ENCODE measurements at regions not wholly inside any gene's neighbourhood (a gene's known extent, or its start where the extent isn't known, plus 50 kb on each side); places are given as distances from the start of the nearest gene placed in this dataset.

DNA sequence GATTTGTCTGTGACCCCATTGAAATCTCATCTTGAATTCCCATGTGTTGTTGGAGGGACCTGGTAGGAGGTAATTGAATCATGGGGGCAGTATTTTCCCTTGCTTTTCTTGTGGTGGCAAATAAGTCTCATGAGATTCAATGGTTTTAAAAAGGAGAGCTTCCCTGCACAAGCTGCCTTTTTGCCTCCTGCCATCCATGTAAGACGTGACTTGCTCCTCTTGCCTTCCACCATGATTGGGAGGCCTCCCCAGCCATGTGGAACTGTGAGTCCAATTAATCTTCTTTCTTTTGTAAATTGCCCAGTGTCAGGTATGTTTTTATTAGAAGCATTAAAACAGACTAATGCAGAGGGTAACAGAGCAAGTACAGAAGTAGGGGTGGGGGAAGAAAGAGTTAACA lies 1097.0 kb upstream of the ADGRB3 start:
- no peak for FAIRE-seq
- TF ChIP-seq FOSL2 (IDR thresholded peaks at IDR 0.05): no peak
- TF ChIP-seq FOSL2 (CRISPR knock-in tag; IDR thresholded peaks at IDR 0.05): no peak
- TF ChIP-seq, protein P1, sequence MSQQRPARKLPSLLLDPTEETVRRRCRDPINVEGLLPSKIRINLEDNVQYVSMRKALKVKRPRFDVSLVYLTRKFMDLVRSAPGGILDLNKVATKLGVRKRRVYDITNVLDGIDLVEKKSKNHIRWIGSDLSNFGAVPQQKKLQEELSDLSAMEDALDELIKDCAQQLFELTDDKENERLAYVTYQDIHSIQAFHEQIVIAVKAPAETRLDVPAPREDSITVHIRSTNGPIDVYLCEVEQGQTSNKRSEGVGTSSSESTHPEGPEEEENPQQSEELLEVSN (IDR thresholded peaks at IDR 0.05; ENCODE audit: borderline replicate concordance, low read depth): no peak
- TF ChIP-seq, protein P2, sequence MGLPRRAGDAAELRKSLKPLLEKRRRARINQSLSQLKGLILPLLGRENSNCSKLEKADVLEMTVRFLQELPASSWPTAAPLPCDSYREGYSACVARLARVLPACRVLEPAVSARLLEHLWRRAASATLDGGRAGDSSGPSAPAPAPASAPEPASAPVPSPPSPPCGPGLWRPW (IDR thresholded peaks at IDR 0.05): no peak
- TF ChIP-seq SMC3 (IDR thresholded peaks at IDR 0.05): no peak
- TF ChIP-seq, protein P3, sequence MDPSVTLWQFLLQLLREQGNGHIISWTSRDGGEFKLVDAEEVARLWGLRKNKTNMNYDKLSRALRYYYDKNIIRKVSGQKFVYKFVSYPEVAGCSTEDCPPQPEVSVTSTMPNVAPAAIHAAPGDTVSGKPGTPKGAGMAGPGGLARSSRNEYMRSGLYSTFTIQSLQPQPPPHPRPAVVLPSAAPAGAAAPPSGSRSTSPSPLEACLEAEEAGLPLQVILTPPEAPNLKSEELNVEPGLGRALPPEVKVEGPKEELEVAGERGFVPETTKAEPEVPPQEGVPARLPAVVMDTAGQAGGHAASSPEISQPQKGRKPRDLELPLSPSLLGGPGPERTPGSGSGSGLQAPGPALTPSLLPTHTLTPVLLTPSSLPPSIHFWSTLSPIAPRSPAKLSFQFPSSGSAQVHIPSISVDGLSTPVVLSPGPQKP (IDR thresholded peaks at IDR 0.05; ENCODE audit: low read depth, low read length): no peak
- no peak for TF ChIP-seq GATA3 (IDR thresholded peaks at IDR 0.05; ENCODE audit: borderline replicate concordance)
- no peak for TF ChIP-seq HEYL (CRISPR knock-in tag; IDR thresholded peaks at IDR 0.05)
- TF ChIP-seq TP53 (CRISPR knock-in tag; IDR thresholded peaks at IDR 0.05): no peak
- TF ChIP-seq SREBF2 (IDR thresholded peaks at IDR 0.05): no peak
- TF ChIP-seq, protein P4, sequence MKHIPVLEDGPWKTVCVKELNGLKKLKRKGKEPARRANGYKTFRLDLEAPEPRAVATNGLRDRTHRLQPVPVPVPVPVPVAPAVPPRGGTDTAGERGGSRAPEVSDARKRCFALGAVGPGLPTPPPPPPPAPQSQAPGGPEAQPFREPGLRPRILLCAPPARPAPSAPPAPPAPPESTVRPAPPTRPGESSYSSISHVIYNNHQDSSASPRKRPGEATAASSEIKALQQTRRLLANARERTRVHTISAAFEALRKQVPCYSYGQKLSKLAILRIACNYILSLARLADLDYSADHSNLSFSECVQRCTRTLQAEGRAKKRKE (CRISPR knock-in tag; IDR thresholded peaks at IDR 0.05; ENCODE audit: low read depth): no peak
- no peak for TF ChIP-seq ZSCAN20 (CRISPR knock-in tag; IDR thresholded peaks at IDR 0.05)
- TF ChIP-seq RAD21 (conservative IDR thresholded peaks at IDR 0.05 in 1 of 2, IDR thresholded peaks at IDR 0.05 in 1 of 2): no peak
- no peak for TF ChIP-seq POLR2AphosphoS2 (conservative IDR thresholded peaks at IDR 0.05; ENCODE audit: low read length)
- TF ChIP-seq HDAC2 (IDR thresholded peaks at IDR 0.05): no peak
- TF ChIP-seq POLR2A (IDR thresholded peaks at IDR 0.05; ENCODE audit: low read length): no peak
- no peak for TF ChIP-seq CBX2 (IDR thresholded peaks at IDR 0.05; ENCODE audit: borderline replicate concordance, low read depth)
- POLR2A ChIA-PET: no interaction called here

DNA sequence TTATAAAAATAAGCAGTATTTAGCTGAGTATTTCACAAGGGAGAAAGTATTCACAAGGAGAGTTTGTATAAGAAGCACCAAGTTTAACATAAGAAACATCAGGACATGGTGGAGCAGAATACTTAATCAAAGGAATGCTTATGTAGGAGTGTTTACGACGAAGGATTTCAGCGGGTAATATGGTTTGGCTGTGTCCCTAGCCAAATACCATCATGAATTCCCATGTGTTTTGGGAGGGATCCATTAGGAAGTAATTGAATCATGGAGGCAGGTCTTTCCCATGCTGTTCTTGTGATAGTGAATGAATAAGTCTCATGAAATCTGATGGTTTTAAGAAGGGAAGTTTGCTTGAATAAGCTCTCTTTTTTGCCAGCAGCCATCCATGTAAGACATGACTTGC lies 1099.1 kb upstream of the ADGRB3 start:
- TF ChIP-seq TFCP2L1 (CRISPR knock-in tag; IDR thresholded peaks at IDR 0.05) (no peak), HEYL (CRISPR knock-in tag; IDR thresholded peaks at IDR 0.05) (no peak), HOXA7 (CRISPR knock-in tag; IDR thresholded peaks at IDR 0.05) (no peak), SMC3 (IDR thresholded peaks at IDR 0.05) (no peak), CEBPB (IDR thresholded peaks at IDR 0.05) (no peak)
- TF ChIP-seq, protein P5, sequence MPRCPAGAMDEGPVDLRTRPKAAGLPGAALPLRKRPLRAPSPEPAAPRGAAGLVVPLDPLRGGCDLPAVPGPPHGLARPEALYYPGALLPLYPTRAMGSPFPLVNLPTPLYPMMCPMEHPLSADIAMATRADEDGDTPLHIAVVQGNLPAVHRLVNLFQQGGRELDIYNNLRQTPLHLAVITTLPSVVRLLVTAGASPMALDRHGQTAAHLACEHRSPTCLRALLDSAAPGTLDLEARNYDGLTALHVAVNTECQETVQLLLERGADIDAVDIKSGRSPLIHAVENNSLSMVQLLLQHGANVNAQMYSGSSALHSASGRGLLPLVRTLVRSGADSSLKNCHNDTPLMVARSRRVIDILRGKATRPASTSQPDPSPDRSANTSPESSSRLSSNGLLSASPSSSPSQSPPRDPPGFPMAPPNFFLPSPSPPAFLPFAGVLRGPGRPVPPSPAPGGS (IDR thresholded peaks at IDR 0.05): no peak
- TF ChIP-seq, protein P6, sequence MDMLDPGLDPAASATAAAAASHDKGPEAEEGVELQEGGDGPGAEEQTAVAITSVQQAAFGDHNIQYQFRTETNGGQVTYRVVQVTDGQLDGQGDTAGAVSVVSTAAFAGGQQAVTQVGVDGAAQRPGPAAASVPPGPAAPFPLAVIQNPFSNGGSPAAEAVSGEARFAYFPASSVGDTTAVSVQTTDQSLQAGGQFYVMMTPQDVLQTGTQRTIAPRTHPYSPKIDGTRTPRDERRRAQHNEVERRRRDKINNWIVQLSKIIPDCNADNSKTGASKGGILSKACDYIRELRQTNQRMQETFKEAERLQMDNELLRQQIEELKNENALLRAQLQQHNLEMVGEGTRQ (IDR thresholded peaks at IDR 0.05): no peak
- DNase-seq (ENCODE audit: low read depth in 1 of 2, low spot score in 1 of 2) (no peak), ATAC-seq (no peak), FAIRE-seq (no peak)
- Histone ChIP-seq H3K4me3 (no peak overlapping the region), H3K9me3 (no peaks in the 10 kb centered on the region), H3K4me2 (no peak overlapping the region), H3K27ac (no peak overlapping the region), H3K4me1 (no peaks in the 10 kb centered on the region)
- POLR2A ChIA-PET: no interaction called here
- CTCF ChIA-PET: no interaction called here
- 8% methylated on average over 3 of the region's 3 CpGs for WGBS (ENCODE audit: missing lambda C conversion rate)

More for the DNA sequence above, 1097.0 kb upstream of the ADGRB3 start:
- H3K9me3 ChIP-seq: no peaks in the 10 kb centered on the region
- DNase-seq (ENCODE audit: low read depth in 1 of 2, low spot score in 1 of 2) (no peak), ATAC-seq (no peak)
- H3K4me2 ChIP-seq: no peak overlapping the region
- no peak overlapping the region for H3K27ac ChIP-seq
- CTCF ChIA-PET: no interaction called here
- H3K4me3 ChIP-seq: no peak overlapping the region
- WGBS (ENCODE audit: missing lambda C conversion rate): 8% methylated on average over 1 of the region's 1 CpG
- no peaks in the 10 kb centered on the region for H3K4me1 ChIP-seq

Data from A549 (cell line).